ENCODE measurements at regions not wholly inside any gene's neighbourhood (a gene's known extent, or its start where the extent isn't known, plus 50 kb on each side); places are given as distances from the start of the nearest gene placed in this dataset.

GRCh38 chr3:99253963-99254355 lies 352.5 kb upstream of the DCBLD2 start:
- H3K9me3 ChIP-seq (ENCODE audit: control insufficient read depth, insufficient read depth, low read length), result peaks cover 6% of the 10 kb centered on the region; the same call in 1 of the 2 replicates
- no peak overlapping the region for H3K9ac ChIP-seq (ENCODE audit: low read depth, low read length)
- H3K4me3 ChIP-seq (ENCODE audit: low read depth, low read length), result no peak overlapping the region
- H3K4me1 ChIP-seq (ENCODE audit: control insufficient read depth, insufficient read depth, low read length), result peaks cover 4% of the 10 kb centered on the region
- H3K36me3 ChIP-seq (ENCODE audit: control insufficient read depth, insufficient read depth, low read length), result no peaks in the 10 kb centered on the region
- no peaks in the 10 kb centered on the region for H3K27me3 ChIP-seq (ENCODE audit: control insufficient read depth, insufficient read depth, low read length)
- no peak overlapping the region for H3K27ac ChIP-seq (ENCODE audit: low read depth, low read length)

- H3K9ac ChIP-seq (ENCODE audit: low read depth, low read length), result no peak overlapping the region
- peaks cover 3% of the 10 kb centered on the region; the same call in 1 of the 2 replicates for H3K4me1 ChIP-seq (ENCODE audit: control insufficient read depth, insufficient read depth, low read length)
- no peak overlapping the region for H3K4me3 ChIP-seq (ENCODE audit: low read depth, low read length)
- no peaks in the 10 kb centered on the region for H3K27me3 ChIP-seq (ENCODE audit: control insufficient read depth, insufficient read depth, low read length)
- H3K36me3 ChIP-seq (ENCODE audit: control insufficient read depth, insufficient read depth, low read length), result no peaks in the 10 kb centered on the region
- H3K9me3 ChIP-seq (ENCODE audit: control insufficient read depth, insufficient read depth, low read length), result no peaks in the 10 kb centered on the region
- H3K27ac ChIP-seq (ENCODE audit: low read depth, low read length), result no peak overlapping the region
These were observed 349.4 kb upstream of the DCBLD2 start for GRCh38 chr3:99250821-99251355.

- Histone ChIP-seq H3K4me3 (ENCODE audit: low read depth, low read length) (no peak overlapping the region), H3K27me3 (ENCODE audit: control insufficient read depth, insufficient read depth, low read length) (no peaks in the 10 kb centered on the region), H3K36me3 (ENCODE audit: control insufficient read depth, insufficient read depth, low read length) (no peaks in the 10 kb centered on the region), H3K9ac (ENCODE audit: low read depth, low read length) (no peak overlapping the region), H3K27ac (ENCODE audit: low read depth, low read length) (no peak overlapping the region), H3K9me3 (ENCODE audit: control insufficient read depth, insufficient read depth, low read length) (no peaks in the 10 kb centered on the region), H3K4me1 (ENCODE audit: control insufficient read depth, insufficient read depth, low read length) (peaks cover 4% of the 10 kb centered on the region; the same call in 1 of the 2 replicates)
These were observed 348.8 kb upstream of the DCBLD2 start for GRCh38 chr3:99250272-99250671.

GRCh38 chr3:99249627-99250026 lies 348.1 kb upstream of the DCBLD2 start:
- Histone ChIP-seq H3K9ac (ENCODE audit: low read depth, low read length) (no peak overlapping the region), H3K9me3 (ENCODE audit: control insufficient read depth, insufficient read depth, low read length) (no peaks in the 10 kb centered on the region), H3K36me3 (ENCODE audit: control insufficient read depth, insufficient read depth, low read length) (no peaks in the 10 kb centered on the region), H3K4me1 (ENCODE audit: control insufficient read depth, insufficient read depth, low read length) (peaks cover 4% of the 10 kb centered on the region; the same call in 1 of the 2 replicates), H3K4me3 (ENCODE audit: low read depth, low read length) (no peak overlapping the region), H3K27me3 (ENCODE audit: control insufficient read depth, insufficient read depth, low read length) (no peaks in the 10 kb centered on the region), H3K27ac (ENCODE audit: low read depth, low read length) (no peak overlapping the region)

- H3K4me3 ChIP-seq (ENCODE audit: low read depth, low read length), result no peak overlapping the region
- peaks cover 4% of the 10 kb centered on the region; the same call in 1 of the 2 replicates for H3K4me1 ChIP-seq (ENCODE audit: control insufficient read depth, insufficient read depth, low read length)
- no peaks in the 10 kb centered on the region for H3K36me3 ChIP-seq (ENCODE audit: control insufficient read depth, insufficient read depth, low read length)
- H3K9me3 ChIP-seq (ENCODE audit: control insufficient read depth, insufficient read depth, low read length), result no peaks in the 10 kb centered on the region
- H3K9ac ChIP-seq (ENCODE audit: low read depth, low read length), result no peak overlapping the region
- H3K27me3 ChIP-seq (ENCODE audit: control insufficient read depth, insufficient read depth, low read length), result no peaks in the 10 kb centered on the region
- no peak overlapping the region for H3K27ac ChIP-seq (ENCODE audit: low read depth, low read length)
These were observed 347.4 kb upstream of the DCBLD2 start for GRCh38 chr3:99248913-99249312.

- Histone ChIP-seq H3K4me1 (ENCODE audit: control insufficient read depth, insufficient read depth, low read length) (peaks cover 4% of the 10 kb centered on the region; the same call in 1 of the 2 replicates), H3K36me3 (ENCODE audit: control insufficient read depth, insufficient read depth, low read length) (no peaks in the 10 kb centered on the region), H3K4me3 (ENCODE audit: low read depth, low read length) (no peak overlapping the region), H3K9me3 (ENCODE audit: control insufficient read depth, insufficient read depth, low read length) (no peaks in the 10 kb centered on the region), H3K27ac (ENCODE audit: low read depth, low read length) (no peak overlapping the region), H3K9ac (ENCODE audit: low read depth, low read length) (no peak overlapping the region), H3K27me3 (ENCODE audit: control insufficient read depth, insufficient read depth, low read length) (no peaks in the 10 kb centered on the region)
These were observed 346.6 kb upstream of the DCBLD2 start for GRCh38 chr3:99248130-99248529.

GRCh38 chr3:99246010-99246654 lies 344.6 kb upstream of the DCBLD2 start:
- Histone ChIP-seq H3K9me3 (ENCODE audit: control insufficient read depth, insufficient read depth, low read length) (no peaks in the 10 kb centered on the region), H3K27me3 (ENCODE audit: control insufficient read depth, insufficient read depth, low read length) (no peaks in the 10 kb centered on the region)

GRCh38 chr3:99242271-99242670 lies 340.8 kb upstream of the DCBLD2 start:
- no peak overlapping the region for H3K4me3 ChIP-seq (ENCODE audit: low read depth, low read length)
- H3K4me1 ChIP-seq (ENCODE audit: control insufficient read depth, insufficient read depth, low read length), result peaks cover 4% of the 10 kb centered on the region; the same call in 1 of the 2 replicates
- H3K27ac ChIP-seq (ENCODE audit: low read depth, low read length), result no peak overlapping the region
- H3K36me3 ChIP-seq (ENCODE audit: control insufficient read depth, insufficient read depth, low read length), result no peaks in the 10 kb centered on the region
- no peaks in the 10 kb centered on the region for H3K27me3 ChIP-seq (ENCODE audit: control insufficient read depth, insufficient read depth, low read length)
- H3K9ac ChIP-seq (ENCODE audit: low read depth, low read length), result no peak overlapping the region
- H3K9me3 ChIP-seq (ENCODE audit: control insufficient read depth, insufficient read depth, low read length), result no peaks in the 10 kb centered on the region

More at GRCh38 chr3:99246010-99246654, 344.6 kb upstream of the DCBLD2 start:
- Histone ChIP-seq H3K9ac (ENCODE audit: low read depth, low read length) (no peak overlapping the region), H3K4me3 (ENCODE audit: low read depth, low read length) (no peak overlapping the region), H3K27ac (ENCODE audit: low read depth, low read length) (no peak overlapping the region), H3K36me3 (ENCODE audit: control insufficient read depth, insufficient read depth, low read length) (no peaks in the 10 kb centered on the region), H3K4me1 (ENCODE audit: control insufficient read depth, insufficient read depth, low read length) (peaks cover 4% of the 10 kb centered on the region; the same call in 1 of the 2 replicates)

- Histone ChIP-seq H3K4me1 (ENCODE audit: control insufficient read depth, insufficient read depth, low read length) (no peaks in the 10 kb centered on the region), H3K27me3 (ENCODE audit: control insufficient read depth, insufficient read depth, low read length) (no peaks in the 10 kb centered on the region), H3K9me3 (ENCODE audit: control insufficient read depth, insufficient read depth, low read length) (no peaks in the 10 kb centered on the region), H3K36me3 (ENCODE audit: control insufficient read depth, insufficient read depth, low read length) (no peaks in the 10 kb centered on the region), H3K4me3 (ENCODE audit: low read depth, low read length) (no peak overlapping the region), H3K9ac (ENCODE audit: low read depth, low read length) (no peak overlapping the region), H3K27ac (ENCODE audit: low read depth, low read length) (no peak overlapping the region)
These were observed 339.2 kb upstream of the DCBLD2 start for GRCh38 chr3:99240700-99241099.

GRCh38 chr3:99236576-99236975 lies 335.1 kb upstream of the DCBLD2 start:
- no peaks in the 10 kb centered on the region for H3K4me1 ChIP-seq (ENCODE audit: control insufficient read depth, insufficient read depth, low read length)
- H3K27me3 ChIP-seq (ENCODE audit: control insufficient read depth, insufficient read depth, low read length), result no peaks in the 10 kb centered on the region
- no peak overlapping the region for H3K4me3 ChIP-seq (ENCODE audit: low read depth, low read length)

GRCh38 chr3:99232696-99233095 lies 331.2 kb upstream of the DCBLD2 start:
- H3K9me3 ChIP-seq (ENCODE audit: control insufficient read depth, insufficient read depth, low read length), result no peaks in the 10 kb centered on the region
- H3K4me3 ChIP-seq (ENCODE audit: low read depth, low read length), result no peak overlapping the region
- no peak overlapping the region for H3K9ac ChIP-seq (ENCODE audit: low read depth, low read length)
- H3K27me3 ChIP-seq (ENCODE audit: control insufficient read depth, insufficient read depth, low read length), result no peaks in the 10 kb centered on the region
- H3K27ac ChIP-seq (ENCODE audit: low read depth, low read length), result no peak overlapping the region
- H3K36me3 ChIP-seq (ENCODE audit: control insufficient read depth, insufficient read depth, low read length), result no peaks in the 10 kb centered on the region
- H3K4me1 ChIP-seq (ENCODE audit: control insufficient read depth, insufficient read depth, low read length), result peaks cover under 1% of the 10 kb centered on the region

More at GRCh38 chr3:99236576-99236975, 335.1 kb upstream of the DCBLD2 start:
- Histone ChIP-seq H3K36me3 (ENCODE audit: control insufficient read depth, insufficient read depth, low read length) (no peaks in the 10 kb centered on the region), H3K9ac (ENCODE audit: low read depth, low read length) (no peak overlapping the region), H3K9me3 (ENCODE audit: control insufficient read depth, insufficient read depth, low read length) (no peaks in the 10 kb centered on the region), H3K27ac (ENCODE audit: low read depth, low read length) (no peak overlapping the region)

Measured in HUES48 (cell line).